GM19463 (cell line): ENCODE measurements at regions not wholly inside any gene's neighbourhood (a gene's known extent, or its start where the extent isn't known, plus 50 kb on each side); places are given as distances from the start of the nearest gene placed in this dataset.
"Not testable (repeated sequence)": the region's sequence is repeated elsewhere in the genome, so short reads cannot be mapped to it uniquely, and the experiment has no call there.

ENCODE experiments used
- ATAC-seq: cut with Tn5 transposase; IDR thresholded peaks from one replicate; pipeline ENCODE4 v1.9.1; 2021; ENCODE audit warnings: mild to moderate bottlenecking, moderate library complexity; ENCODE audit not compliant: unreplicated experiment

DNA sequence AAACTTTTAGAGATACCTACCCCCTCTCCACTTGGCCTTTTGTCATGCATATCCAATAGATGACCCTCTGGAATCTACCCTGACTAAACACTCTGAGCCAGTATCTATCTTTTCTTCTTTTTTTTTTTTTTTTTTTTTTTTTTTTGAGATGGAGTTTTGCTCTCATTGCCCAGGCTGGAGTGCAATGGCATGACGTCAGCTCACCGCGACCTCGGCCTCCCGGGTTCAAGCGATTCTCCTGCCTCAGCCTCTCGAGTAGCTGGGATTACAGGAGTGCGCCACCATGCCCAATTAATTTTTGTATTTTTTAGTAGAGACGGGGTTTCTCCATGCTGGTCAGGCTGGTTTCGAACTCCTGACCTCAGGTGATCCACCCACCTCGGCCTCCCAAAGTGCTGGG is 50.8 kb upstream of the GRIN2B start:
- ATAC-seq, result not testable (repeated sequence)

- ATAC-seq, result no peak
Observed at GRCh38 chr12:14043776-14044175, 62.4 kb upstream of the GRIN2B start.

- no peak for ATAC-seq
Observed at GRCh38 chr12:14048941-14049545, 67.6 kb upstream of the GRIN2B start.

GRCh38 chr12:14057895-14058294 is 76.5 kb upstream of the GRIN2B start:
- no peak for ATAC-seq

DNA sequence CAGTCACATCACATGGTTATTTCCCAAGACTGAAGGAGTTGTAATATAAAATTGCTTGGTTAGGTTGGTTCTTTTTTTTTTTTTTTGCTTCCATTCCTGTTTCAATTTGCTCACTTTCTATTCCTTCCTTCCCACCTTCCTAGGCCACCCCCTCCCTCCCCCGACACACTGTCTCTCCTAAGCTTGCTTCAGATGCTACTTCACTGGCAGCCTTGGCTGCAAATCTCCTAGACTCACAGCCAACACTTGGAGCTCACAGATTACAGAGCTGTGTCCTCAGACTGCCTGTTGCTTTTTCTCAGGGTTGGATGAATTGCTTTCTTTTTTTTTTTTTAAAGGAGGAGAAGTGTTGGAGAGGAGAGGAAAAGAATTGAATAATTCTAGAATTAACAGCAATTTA is 77.3 kb upstream of the GRIN2B start:
- no peak for ATAC-seq

GRCh38 chr12:14059548-14059947 is 78.1 kb upstream of the GRIN2B start:
- ATAC-seq, result no peak

DNA sequence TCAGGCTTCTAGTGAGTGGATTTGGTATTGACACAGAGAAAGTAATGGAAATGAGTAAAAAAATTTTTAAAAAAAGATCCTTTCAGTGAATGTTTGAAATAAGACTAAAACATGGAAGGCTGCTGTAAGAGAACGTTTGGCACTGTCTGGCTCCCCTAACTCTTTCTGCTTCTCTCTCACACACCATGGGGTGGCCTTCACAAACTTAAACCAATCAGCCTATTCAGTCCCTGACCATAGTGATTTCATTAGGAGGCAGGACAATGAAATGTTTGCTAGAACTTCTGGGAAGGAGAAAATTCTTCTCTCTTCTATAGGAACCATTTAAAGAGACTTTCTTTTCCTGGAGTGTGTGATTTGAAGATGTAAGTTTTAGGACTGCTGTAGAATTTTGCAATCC is 84.2 kb upstream of the GRIN2B start:
- no peak for ATAC-seq

DNA sequence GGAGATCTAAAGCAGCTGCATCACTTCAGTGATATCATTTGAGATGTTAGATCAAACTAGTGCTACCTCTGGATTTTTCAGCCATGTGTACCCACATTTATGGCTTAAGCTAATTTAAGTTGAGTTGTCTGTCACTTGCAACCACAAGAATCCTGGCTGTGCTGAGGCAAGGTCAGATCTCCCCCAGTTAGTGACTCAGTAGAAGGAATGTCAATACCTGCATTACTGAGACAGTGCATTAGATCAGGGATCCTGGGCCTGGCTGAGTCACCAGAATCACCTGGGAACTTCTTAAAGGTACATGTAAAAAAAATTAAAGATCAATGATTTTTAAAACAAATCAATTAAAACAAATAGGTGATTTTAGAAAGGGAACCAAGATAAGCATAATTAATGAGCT is 84.6 kb upstream of the GRIN2B start:
- ATAC-seq, result no peak

DNA sequence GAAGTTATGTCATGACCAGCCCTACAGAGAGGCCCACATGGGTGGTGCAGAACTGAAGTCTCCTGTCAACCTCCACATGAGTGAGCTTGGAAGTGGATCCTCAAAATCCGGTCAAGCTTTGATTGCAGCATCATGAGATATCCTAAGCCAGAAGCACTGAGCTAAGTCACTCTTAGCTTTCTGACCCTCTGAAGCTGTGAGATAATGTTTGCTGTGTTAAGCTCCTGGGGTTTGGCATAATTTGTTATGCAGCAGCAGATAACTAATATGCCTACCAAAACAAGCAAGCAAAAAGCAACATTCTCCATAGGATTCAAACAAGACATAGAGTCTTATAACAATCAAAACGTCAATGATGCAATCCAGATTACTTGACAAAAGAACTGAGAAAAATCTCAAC is 87.6 kb upstream of the GRIN2B start:
- no peak for ATAC-seq

GRCh38 chr12:14071833-14072232 is 90.4 kb upstream of the GRIN2B start:
- no peak for ATAC-seq

- ATAC-seq, result no peak
Observed at GRCh38 chr12:14072987-14073386, 91.6 kb upstream of the GRIN2B start.

GRCh38 chr12:14075797-14076393 is 94.5 kb upstream of the GRIN2B start:
- ATAC-seq, result no peak

GRCh38 chr12:14076538-14076937 is 95.1 kb upstream of the GRIN2B start:
- no peak for ATAC-seq

DNA sequence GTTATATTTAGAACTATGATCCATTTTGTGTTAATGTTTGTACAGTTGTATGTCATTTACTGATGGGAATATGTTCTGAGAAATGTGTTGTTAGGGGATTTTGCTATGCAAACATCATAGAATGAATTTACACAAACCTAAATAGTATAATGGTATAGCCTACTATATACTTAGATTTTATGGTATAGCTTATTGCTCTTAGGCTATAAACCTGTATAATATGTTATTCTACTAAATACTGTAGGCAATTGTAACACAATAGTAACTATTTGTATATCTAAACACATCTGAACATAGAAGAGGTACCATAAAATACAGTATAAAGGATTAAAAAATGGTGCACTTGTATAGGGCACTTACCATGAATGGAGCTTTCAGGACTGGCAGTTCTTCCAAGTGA is 105.4 kb upstream of the GRIN2B start:
- no peak for ATAC-seq

DNA sequence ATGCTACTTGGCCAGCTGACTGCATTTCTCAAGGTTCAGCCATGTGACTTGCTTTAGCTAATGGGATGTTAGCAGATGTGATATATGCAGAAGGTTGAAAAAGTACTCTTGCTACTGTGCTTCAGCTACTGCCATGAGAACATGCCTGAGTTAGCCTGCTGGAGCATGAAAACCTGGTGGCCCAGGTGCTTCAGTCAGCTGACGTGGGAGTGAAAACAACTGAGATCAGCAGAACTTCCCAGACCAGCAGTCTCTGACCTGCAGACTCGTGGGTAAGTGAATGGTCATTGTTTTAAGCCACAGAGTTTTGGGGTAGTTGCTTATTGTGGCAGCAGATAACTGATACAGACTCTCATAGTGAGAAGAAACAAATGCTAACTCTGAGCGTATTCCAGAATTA is 118.6 kb upstream of the GRIN2B start:
- no peak for ATAC-seq

- not testable (repeated sequence) for ATAC-seq
Observed at GRCh38 chr12:14101556-14101955, 120.2 kb upstream of the GRIN2B start.

GRCh38 chr12:14111230-14111865 is 129.9 kb upstream of the GRIN2B start:
- peak; percentile 97 for ATAC-seq

DNA sequence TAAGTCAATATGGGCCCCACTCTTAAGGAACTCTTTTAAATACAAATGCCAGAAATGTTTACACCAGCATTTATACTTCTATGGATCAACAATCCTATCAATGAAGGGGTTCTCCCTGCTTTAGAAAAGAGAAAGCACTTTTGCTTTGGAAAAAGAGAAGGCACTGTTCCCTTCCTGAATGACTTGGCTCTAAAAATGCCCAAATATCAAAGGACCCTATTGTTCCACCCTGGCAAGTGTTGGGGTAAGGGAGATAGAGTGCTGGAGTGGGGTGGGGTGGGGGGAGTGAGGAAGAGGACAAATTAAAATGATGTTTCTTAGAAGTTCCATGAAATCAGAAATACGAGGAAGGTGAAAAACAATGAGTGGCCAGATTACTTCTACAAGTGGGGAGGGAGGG is 131.6 kb upstream of the GRIN2B start:
- no peak for ATAC-seq

- ATAC-seq, result no peak
Observed at GRCh38 chr12:14126692-14127091, 145.3 kb upstream of the GRIN2B start.

DNA sequence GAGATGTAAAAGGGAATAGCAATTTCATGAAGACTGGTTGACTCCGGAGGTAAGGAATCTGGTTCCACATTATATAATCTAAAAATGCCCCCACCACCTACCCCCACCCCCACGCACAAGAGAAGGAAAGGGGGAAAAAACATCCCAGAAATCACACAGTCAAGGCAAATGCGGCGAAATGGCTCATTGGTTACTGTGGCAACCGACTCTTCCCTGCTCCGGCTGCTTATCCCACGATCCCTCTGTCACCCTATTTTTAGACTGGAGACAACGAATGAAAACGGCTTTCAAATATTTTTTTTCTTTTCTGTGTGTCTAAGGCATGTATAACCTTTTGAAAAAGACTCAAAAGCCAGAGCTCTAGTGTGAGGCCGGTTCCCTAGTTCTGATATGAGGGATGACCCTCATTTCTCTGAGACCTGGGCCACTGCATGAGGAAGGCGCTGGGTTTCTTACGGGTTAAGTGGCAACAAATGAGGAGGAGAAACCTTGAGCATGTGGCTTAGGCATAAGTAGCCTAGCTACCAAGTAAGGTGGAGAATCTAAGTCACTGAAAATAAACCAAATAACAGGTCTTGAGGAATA is 148.3 kb upstream of the GRIN2B start:
- ATAC-seq, result no peak

- ATAC-seq, result no peak
Observed at GRCh38 chr12:14135996-14136395, 154.6 kb upstream of the GRIN2B start.

DNA sequence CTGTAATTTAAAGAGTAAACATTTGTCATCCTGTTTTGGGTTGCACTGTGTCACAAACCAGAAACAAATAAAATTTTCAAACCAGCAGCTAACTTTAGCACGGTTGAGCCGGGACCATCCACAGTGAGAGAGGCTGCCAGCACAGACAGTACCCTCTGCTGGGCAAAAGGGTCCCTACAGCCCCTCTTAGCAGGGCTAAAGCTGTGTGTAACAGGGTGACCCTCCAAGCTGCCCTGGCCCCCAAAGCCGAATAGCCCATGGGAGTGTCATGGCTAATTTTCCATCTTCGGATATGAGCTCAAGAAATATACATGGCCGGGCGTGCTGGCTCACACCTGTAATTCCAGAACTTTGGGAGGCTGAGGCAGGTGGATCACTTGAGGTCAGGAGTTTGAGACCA is 157.1 kb upstream of the GRIN2B start:
- ATAC-seq, result no peak
